GM12873 (cell line): ENCODE measurements at regions not wholly inside any gene's neighbourhood (a gene's known extent, or its start where the extent isn't known, plus 50 kb on each side); places are given as distances from the start of the nearest gene placed in this dataset.

ENCODE experiments used
- CTCF ChIP-seq: IDR thresholded peaks from 2 replicates; pipeline ENCODE4 v1.5.1; 2012; ENCODE audit warnings: low read depth, mild to moderate bottlenecking, moderate library complexity, low read length, control low read depth; ENCODE audit not compliant: insufficient read depth; ENCODE audit errors: missing control alignments

GRCh38 chr1:29916656-29917369 lies 680.5 kb downstream of the PTPRU start:
- no peak for TF ChIP-seq CTCF

GRCh38 chr1:29914936-29915335 lies 678.6 kb downstream of the PTPRU start:
- no peak for TF ChIP-seq CTCF

GRCh38 chr1:29912425-29912824 lies 676.1 kb downstream of the PTPRU start:
- TF ChIP-seq CTCF = peak; percentile 35

- TF ChIP-seq CTCF = no peak
Observed at GRCh38 chr1:29909962-29910361, 673.6 kb downstream of the PTPRU start.

- no peak for TF ChIP-seq CTCF
Observed at GRCh38 chr1:29907596-29907995, 671.3 kb downstream of the PTPRU start.

- TF ChIP-seq CTCF = no peak
Observed at GRCh38 chr1:29906927-29907326, 670.6 kb downstream of the PTPRU start.

GRCh38 chr1:29903548-29904166 lies 667.3 kb downstream of the PTPRU start:
- TF ChIP-seq CTCF = no peak
